SU-DHL-6 (cell line): ENCODE measurements at regions not wholly inside any gene's neighbourhood (a gene's known extent, or its start where the extent isn't known, plus 50 kb on each side); places are given as distances from the start of the nearest gene placed in this dataset.

ENCODE experiments used
- CTCF ChIP-seq: fragments of 200-600 bp; sonication (generic); IDR thresholded peaks from one replicate; pipeline ENCODE4 v1.5.1; 2017; ENCODE audit warnings: antibody characterized with exemption, mild to moderate bottlenecking, low read length, moderate library complexity; ENCODE audit not compliant: insufficient read depth, poor library complexity, severe bottlenecking
- EZH2phosphoT487 ChIP-seq: fragments of 200-600 bp; sonication (generic), shearing (Covaris generic); conservative IDR thresholded peaks from 2 replicates; pipeline ENCODE4 v1.6.1; 2018; ENCODE audit warnings: mild to moderate bottlenecking, antibody characterized with exemption, low read length, moderate library complexity, mixed read lengths

DNA sequence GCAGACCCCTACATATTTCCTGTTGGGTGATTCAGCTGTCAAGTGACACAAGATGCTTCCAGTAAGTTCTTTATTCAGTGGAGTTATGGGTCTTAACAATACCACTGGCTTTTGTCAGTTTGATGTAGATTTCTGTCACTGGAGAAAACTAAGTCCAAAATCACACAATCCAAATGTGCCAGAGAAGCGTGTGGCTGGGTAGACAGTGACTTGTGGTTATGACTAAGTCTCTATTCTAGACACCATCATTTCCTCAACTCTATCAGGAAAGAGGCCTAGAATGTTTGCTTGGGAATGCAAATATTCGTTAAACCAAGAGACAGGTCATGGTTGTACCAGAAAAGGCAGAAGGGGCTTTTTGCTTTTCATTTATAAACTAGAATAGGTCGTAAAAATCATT is 54.4 kb upstream of the HS3ST1 start:
- TF ChIP-seq CTCF (no peak), EZH2phosphoT487 (no peak)
